Lower leg skin (tissue), 3 donors: ENCODE measurements at regions not wholly inside any gene's neighbourhood (a gene's known extent, or its start where the extent isn't known, plus 50 kb on each side); places are given as distances from the start of the nearest gene placed in this dataset.

Source experiments
- POLR2A ChIP-seq, 2 donors: fragments of 450-650 bp; IDR thresholded peaks; one replicate each; pipeline ENCODE4 v1.6.1; 2016 to 2017; ENCODE audit warnings: antibody characterized with exemption in 2 of 2, mild to moderate bottlenecking in 1 of 2, moderate library complexity in 1 of 2
- TF ChIP-seq, protein P1 (sequence below), 3 donors: fragments of 450-650 bp; IDR thresholded peaks; one replicate each; pipeline ENCODE4 v1.5.1; 2016; ENCODE audit warnings: antibody characterized with exemption in 3 of 3, mild to moderate bottlenecking in 3 of 3, moderate library complexity in 2 of 3

DNA sequence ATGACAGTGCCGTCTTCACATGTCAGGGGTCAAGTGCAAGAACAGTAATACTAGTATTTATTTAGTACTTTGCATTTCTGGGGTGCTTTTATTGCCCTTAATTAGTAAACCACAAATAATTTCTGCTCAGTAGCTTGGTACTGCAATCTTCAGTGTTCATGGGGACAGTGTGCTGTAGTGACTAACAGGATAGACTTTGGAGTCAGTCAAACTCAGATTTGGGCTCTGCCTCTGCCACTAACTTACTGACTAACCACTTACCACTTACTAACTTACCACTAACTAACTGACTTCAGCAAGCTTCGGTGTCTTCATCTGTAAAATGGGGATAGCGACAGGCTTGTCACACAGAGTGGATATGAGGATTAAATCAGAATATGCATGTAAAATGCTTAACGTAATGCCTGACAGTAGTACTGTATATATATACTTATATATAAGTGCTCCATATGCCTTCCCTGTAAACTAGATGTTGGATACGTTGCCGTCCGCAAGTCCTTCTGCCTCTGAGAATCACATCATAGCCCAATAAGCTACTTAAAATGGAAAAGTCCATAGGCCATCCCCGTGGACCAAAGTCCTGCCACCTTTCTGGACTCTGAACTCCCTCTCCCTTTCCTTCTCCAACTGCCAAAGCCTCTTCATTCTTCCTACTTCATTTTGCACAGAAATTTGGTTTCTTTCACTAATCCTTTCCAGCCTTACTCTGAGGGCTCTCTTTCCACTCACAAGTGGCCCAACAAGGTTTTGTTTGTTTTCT lies 158.1 kb downstream of the ZIC5 start:
- TF ChIP-seq, protein P1, sequence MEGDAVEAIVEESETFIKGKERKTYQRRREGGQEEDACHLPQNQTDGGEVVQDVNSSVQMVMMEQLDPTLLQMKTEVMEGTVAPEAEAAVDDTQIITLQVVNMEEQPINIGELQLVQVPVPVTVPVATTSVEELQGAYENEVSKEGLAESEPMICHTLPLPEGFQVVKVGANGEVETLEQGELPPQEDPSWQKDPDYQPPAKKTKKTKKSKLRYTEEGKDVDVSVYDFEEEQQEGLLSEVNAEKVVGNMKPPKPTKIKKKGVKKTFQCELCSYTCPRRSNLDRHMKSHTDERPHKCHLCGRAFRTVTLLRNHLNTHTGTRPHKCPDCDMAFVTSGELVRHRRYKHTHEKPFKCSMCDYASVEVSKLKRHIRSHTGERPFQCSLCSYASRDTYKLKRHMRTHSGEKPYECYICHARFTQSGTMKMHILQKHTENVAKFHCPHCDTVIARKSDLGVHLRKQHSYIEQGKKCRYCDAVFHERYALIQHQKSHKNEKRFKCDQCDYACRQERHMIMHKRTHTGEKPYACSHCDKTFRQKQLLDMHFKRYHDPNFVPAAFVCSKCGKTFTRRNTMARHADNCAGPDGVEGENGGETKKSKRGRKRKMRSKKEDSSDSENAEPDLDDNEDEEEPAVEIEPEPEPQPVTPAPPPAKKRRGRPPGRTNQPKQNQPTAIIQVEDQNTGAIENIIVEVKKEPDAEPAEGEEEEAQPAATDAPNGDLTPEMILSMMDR (IDR thresholded peaks at IDR 0.05) = no peak
- no peak for TF ChIP-seq POLR2A (IDR thresholded peaks at IDR 0.05)
